NCI-H774 (cell line): ENCODE measurements at regions not wholly inside any gene's neighbourhood (a gene's known extent, or its start where the extent isn't known, plus 50 kb on each side); places are given as distances from the start of the nearest gene placed in this dataset.
"Not testable (repeated sequence)": the region's sequence is repeated elsewhere in the genome, so short reads cannot be mapped to it uniquely, and the experiment has no call there.

ENCODE experiments used
- DNase-seq: peaks from one replicate; lab custom pipeline; 2025; lab: John Stamatoyannopoulos, UW

- DNase-seq: no peak
Observed at GRCh38 chr6:22748681-22749080, 179.3 kb downstream of the HDGFL1 start.

DNA sequence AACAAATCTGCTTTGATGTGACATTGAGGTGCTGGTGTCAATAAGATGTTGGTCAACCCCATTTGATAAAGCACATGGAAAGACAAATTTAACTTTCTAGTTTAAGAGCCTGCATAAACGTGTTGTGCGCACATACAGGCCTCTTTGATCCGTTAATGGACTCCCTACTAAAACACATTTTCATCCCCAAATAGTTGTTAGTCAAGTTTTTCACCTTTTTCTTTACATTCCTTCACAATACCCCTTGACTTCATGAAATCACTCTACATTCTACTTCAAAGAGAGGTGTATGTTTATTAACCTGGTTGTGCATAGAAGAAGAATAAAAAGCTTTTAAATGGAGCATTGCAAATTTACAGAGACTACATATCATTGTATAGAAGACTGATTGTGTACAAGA is 180.3 kb downstream of the HDGFL1 start:
- DNase-seq: no peak

DNA sequence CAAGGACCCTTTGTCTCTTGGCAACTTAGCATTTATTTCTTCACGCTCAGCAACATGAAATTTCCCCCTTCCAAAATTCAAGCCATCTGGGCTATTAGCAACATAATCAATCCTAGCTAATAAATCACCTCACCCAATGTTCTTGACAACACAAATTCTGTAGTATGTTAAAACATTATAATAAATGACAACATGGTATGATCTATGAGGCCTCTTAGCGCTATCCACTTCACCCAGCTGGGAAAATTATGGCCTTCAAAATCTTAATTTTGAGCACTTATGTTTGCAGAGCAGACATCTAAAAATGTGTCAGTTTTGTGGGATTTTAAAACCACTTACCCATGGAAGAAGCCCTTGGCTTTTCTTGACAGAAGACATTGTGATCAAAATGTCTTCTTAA is 181.9 kb downstream of the HDGFL1 start:
- no peak for DNase-seq

DNA sequence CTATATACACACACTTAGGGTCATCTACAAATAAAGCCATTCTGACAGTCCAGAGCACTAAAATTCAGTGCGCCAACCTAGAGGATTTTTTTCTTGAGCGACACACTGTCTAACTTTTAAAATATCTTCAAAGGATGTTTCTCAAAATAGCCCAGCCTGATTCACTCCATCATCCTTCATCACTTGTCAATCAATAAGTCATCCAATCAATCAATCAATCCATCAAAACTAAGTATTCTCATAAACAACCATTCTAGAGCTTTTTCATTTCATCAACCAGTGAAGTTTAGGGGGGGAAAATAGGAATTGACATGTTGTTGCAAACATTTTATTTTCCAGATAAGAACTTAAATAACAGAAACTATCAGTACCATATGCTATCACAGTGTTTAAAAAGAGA is 183.2 kb downstream of the HDGFL1 start:
- no peak for DNase-seq

DNA sequence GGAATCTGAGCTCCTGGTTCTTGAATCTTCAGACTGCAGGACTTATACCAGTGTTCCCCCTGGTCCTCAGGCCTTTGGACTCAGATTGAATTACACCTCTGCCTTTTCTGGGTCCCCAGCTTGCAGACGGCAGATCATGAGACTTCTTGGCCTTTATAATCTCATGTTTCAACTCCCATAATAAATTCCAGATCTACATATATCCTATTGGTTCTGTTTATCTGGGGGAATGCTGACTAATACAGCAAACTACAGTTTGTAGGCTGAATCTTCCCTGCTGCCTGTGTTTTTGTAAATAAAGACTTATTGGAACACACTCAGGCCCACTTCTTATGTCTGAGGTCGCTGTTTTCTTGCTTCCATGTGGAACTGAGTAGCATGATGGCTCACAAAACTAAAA is 184.7 kb downstream of the HDGFL1 start:
- DNase-seq: no peak

GRCh38 chr6:22755605-22756004 is 186.2 kb downstream of the HDGFL1 start:
- DNase-seq: no peak

- no peak for DNase-seq
Observed at GRCh38 chr6:22756365-22756764, 187.0 kb downstream of the HDGFL1 start.

DNA sequence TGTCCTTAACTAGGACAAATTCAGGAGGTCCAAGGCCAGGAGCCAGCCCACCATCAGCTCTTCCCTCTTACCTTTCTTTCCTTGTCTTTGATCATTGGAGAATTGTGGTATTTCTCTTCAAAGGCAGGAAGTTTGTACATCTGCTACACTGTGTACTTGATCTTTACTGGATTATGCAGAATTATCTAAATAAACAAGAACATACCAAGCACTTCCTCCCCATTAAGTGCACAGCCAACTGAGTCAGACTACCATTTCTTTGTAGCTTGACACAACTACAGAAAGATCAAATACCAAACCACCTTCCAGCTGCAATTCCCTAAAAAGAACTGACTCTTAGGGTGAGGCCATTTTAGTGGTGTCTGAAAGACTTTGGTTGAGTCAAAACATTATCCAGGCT is 195.1 kb downstream of the HDGFL1 start:
- DNase-seq: no peak

GRCh38 chr6:22765015-22765414 is 195.6 kb downstream of the HDGFL1 start:
- no peak for DNase-seq

GRCh38 chr6:22766979-22767378 is 197.6 kb downstream of the HDGFL1 start:
- DNase-seq: no peak

DNA sequence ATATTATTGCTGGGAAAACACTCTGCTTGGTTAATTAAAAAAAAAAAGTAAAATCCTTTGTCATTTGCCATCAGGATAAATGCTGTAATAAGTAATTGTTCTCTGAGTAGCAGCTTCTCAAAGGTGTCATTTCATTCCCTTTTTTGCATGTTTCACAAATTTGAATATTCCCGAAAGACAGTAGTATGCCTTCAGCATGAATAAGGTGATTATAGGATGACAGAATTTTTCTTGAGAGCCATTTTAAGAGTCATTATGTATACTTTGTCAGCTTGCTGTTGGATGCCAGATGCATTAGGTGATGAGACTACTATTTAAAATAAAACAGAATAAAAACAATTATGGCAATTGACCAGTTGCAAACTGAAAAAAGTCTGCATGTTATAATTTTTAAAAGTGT is 200.7 kb downstream of the HDGFL1 start:
- DNase-seq: no peak

GRCh38 chr6:22774129-22774528 is 204.8 kb downstream of the HDGFL1 start:
- DNase-seq: no peak

GRCh38 chr6:22778438-22778837 is 209.1 kb downstream of the HDGFL1 start:
- DNase-seq: not testable (repeated sequence)

GRCh38 chr6:22779062-22779461 is 209.7 kb downstream of the HDGFL1 start:
- no peak for DNase-seq

GRCh38 chr6:22783931-22784330 is 214.6 kb downstream of the HDGFL1 start:
- no peak for DNase-seq

- no peak for DNase-seq
Observed at GRCh38 chr6:22784601-22785410, 215.4 kb downstream of the HDGFL1 start.

GRCh38 chr6:22788038-22788437 is 218.7 kb downstream of the HDGFL1 start:
- DNase-seq: no peak

- no peak for DNase-seq
Observed at GRCh38 chr6:22789315-22789714, 219.9 kb downstream of the HDGFL1 start.

- DNase-seq: no peak
Observed at GRCh38 chr6:22794844-22795243, 225.5 kb downstream of the HDGFL1 start.

DNA sequence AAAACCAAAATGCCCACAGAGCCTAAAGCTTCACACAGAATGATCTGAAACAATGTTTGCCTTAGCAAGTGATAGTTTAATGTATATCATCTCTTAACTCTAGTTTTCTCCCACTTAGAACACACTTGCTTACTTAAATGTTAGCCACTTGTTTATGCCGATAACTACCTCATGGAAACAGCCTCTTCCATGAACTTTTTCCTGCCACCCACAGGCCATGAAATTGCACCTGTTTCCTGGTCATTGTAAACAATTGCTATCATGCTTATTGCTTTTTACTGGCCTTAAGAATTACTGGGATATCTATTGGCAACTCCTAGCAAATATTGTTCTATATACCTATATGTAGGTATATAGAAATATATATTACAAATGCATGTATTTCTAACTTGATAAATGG is 231.1 kb downstream of the HDGFL1 start:
- DNase-seq: no peak

- DNase-seq: no peak
Observed at GRCh38 chr6:22801831-22802230, 232.5 kb downstream of the HDGFL1 start.

DNA sequence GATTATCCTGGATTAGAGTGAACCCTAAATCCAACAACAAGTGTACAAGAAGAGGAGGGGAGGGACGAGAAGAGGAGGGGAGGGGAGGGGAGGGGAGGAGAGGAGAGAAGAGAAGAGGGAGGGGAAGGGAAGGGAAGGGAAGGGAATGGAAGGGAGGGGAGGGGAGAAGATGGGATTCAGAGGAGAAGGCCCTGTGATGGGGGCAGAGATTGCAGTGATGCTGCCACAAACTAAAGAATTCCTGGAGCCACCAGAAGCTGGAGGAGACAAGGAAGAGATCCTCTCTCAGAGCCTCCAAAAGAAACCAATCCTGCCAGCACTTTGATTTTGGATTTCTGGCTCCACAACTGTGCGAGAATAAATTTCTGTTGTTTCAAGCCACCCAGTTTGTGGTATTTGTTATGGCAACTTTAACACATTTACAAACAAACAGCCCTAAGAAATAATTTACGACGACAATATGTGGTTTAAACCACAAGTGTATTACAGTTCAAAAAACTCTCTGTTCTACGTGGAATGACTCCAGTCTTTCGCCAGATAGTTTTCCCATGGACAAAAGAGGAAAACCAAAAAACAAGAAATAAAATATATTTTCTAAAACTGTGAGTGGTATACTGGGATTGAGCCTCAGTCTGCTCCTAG is 235.4 kb downstream of the HDGFL1 start:
- DNase-seq: no peak

GRCh38 chr6:22807261-22807660 is 237.9 kb downstream of the HDGFL1 start:
- no peak for DNase-seq

DNA sequence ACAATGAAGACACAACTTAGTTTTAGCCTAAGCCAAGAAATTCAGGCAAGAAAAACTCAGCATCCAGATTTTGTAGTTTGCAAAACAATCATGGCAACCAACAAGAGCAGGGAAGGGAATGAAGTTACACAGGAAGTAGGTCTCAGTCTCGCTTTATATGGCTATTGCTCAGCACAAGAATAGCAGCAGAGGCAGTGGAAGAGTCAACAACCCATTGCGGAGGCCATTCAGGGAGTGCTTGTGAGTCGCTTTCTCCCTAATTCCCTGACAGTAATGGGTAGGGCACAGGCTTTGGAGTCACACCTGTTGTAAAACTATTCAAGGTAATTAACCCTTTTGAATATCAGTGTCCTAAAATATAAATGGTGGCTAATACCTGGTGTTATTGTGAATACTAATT is 238.5 kb downstream of the HDGFL1 start:
- no peak for DNase-seq
